ENCODE measurements at regions not wholly inside any gene's neighbourhood (a gene's known extent, or its start where the extent isn't known, plus 50 kb on each side); places are given as distances from the start of the nearest gene placed in this dataset.

DNA sequence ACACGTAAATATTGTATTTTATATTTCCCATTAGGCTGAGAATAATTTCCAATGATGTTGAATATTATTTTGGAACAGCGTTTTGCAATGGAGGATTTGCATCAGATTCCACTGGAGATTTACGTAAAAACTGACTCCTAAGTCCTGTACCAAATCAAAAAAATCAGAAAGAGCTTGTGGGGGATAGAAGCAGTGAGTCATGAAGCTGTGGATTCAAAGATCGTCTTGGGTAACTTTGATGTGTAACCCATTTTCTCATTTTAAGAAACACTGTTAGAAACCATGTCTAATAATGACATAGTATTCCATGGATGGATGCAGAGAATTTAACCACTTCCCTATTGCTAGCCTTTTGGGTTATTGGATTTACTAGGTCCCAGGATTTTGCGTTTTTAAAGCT, 158.6 kb downstream of the INHBA start:
- Histone ChIP-seq H3K27ac (ENCODE audit: low read depth, low read length) (no peak overlapping the region), H3K36me3 (ENCODE audit: control insufficient read depth, insufficient read depth, low read length) (no peaks in the 10 kb centered on the region), H3K9ac (ENCODE audit: low read length) (no peak overlapping the region), H3K4me1 (ENCODE audit: control insufficient read depth, insufficient read depth, low read length) (no peaks in the 10 kb centered on the region), H3K27me3 (ENCODE audit: control insufficient read depth, insufficient read depth, low read length) (no peaks in the 10 kb centered on the region), H3K4me3 (ENCODE audit: low read length) (no peak overlapping the region)

DNA sequence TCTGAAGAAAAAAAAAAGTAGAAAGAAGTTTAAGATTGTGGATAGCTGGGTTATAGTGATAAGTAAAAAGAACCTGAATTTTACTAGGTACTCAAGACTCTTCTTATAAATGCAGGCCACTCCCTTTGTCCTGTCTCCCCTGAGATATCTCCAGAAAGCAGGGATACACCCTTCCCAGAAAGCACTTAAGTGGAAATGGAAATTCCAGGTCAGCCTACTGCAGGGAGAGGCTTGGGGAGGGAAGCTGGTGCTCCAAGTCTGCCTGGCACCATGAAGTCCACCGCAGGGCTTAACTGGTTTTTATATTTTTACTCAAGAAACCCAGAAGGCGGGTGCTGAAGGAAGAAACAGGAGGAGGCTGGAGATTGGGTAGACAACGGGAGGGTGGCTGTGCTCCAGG, 162.3 kb downstream of the INHBA start:
- no peaks in the 10 kb centered on the region for H3K36me3 ChIP-seq (ENCODE audit: control insufficient read depth, insufficient read depth, low read length)
- H3K4me1 ChIP-seq (ENCODE audit: control insufficient read depth, insufficient read depth, low read length), result peaks cover 2% of the 10 kb centered on the region
- H3K9ac ChIP-seq (ENCODE audit: low read length), result no peak overlapping the region
- no peaks in the 10 kb centered on the region for H3K27me3 ChIP-seq (ENCODE audit: control insufficient read depth, insufficient read depth, low read length)
- H3K27ac ChIP-seq (ENCODE audit: low read depth, low read length), result no peak overlapping the region
- H3K4me3 ChIP-seq (ENCODE audit: low read length), result no peak overlapping the region

DNA sequence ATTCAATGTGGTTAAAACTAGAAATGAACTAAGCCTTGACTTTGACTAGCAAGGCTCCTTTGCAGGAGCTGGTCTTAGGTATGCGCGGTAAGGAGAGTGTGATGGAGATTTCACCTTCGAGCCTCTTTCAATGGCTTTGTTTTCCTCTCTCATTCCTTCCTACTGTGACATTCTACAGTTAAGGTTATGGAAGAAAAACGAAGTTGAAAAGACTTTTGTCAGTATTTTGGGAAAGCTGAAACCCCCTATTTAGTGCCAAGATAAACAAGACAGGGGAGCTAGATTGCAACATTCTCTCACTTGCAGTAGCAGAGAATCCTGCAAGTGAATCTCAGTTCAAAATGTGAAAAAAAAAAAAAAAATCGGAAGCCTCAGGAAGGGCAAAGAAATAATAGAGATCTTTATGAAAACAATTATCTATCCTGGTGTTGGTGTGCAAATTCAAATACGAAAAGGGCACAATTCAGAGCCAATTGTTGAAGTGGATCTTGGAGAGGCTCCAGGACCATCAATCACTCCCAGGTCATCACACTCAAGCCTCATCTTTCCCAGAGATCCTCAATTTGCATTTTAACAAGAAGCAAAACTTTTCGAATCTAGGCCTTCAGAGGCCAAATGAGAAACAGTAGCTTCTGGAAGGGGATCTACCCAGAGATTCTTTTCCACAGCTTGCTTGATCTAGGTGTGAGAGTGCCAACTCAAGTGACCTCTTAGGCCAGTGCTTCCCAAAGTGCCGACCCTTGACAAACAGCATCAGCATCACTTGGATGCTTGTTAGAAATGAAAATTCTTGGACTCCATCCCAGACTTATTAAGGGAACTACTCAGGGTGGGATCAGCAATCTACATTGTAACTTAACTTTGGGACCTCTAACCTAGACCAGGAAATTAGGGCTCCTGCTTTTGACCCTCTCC, 163.8 kb downstream of the INHBA start:
- H3K36me3 ChIP-seq (ENCODE audit: control insufficient read depth, insufficient read depth, low read length), result no peaks in the 10 kb centered on the region
- no peaks in the 10 kb centered on the region for H3K27me3 ChIP-seq (ENCODE audit: control insufficient read depth, insufficient read depth, low read length)
- no peak overlapping the region for H3K9ac ChIP-seq (ENCODE audit: low read length)
- H3K27ac ChIP-seq (ENCODE audit: low read depth, low read length), result no peak overlapping the region
- no peak overlapping the region for H3K4me3 ChIP-seq (ENCODE audit: low read length)
- H3K4me1 ChIP-seq (ENCODE audit: control insufficient read depth, insufficient read depth, low read length), result peaks cover 2% of the 10 kb centered on the region

DNA sequence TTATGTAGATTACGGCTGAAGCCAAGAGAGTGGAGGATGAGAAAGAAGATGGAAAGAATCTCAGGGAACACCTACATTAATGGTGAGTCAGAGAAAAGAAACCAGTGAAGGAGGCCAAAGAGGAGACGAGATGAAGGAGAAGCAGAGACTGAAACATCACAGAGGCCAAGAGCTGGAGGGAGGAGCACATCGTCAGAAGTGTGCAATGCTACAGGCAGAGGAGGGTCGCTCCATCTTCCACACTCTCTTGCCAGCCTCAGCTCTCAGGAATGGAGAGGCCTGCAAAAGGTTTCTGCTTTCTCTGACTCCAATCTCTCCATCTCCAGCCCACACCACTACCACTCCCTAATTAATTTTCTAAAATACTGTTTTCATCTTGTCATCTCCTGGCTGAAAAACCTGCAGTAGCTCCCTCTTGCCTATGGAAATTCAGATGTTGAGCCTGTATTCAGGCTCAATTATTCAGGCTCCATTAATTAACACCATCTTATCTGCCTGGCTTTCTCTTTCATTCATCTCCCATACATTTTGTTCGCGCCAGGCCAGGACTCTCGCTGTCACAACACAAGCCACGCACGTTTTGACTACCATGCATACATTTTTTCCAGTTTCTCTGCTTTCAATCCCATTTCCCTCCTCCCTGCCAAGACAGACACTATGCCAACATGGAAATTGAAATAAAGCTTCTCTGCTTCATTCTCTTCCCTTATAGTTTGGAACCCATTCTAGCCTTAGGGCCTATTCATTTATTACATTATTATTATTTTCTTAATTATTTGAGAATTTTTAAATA, 165.8 kb downstream of the INHBA start:
- H3K27ac ChIP-seq (ENCODE audit: low read depth, low read length), result no peak overlapping the region
- H3K4me1 ChIP-seq (ENCODE audit: control insufficient read depth, insufficient read depth, low read length), result peaks cover 2% of the 10 kb centered on the region
- no peaks in the 10 kb centered on the region for H3K27me3 ChIP-seq (ENCODE audit: control insufficient read depth, insufficient read depth, low read length)
- no peak overlapping the region for H3K4me3 ChIP-seq (ENCODE audit: low read length)
- no peaks in the 10 kb centered on the region for H3K36me3 ChIP-seq (ENCODE audit: control insufficient read depth, insufficient read depth, low read length)
- no peak overlapping the region for H3K9ac ChIP-seq (ENCODE audit: low read length)

DNA sequence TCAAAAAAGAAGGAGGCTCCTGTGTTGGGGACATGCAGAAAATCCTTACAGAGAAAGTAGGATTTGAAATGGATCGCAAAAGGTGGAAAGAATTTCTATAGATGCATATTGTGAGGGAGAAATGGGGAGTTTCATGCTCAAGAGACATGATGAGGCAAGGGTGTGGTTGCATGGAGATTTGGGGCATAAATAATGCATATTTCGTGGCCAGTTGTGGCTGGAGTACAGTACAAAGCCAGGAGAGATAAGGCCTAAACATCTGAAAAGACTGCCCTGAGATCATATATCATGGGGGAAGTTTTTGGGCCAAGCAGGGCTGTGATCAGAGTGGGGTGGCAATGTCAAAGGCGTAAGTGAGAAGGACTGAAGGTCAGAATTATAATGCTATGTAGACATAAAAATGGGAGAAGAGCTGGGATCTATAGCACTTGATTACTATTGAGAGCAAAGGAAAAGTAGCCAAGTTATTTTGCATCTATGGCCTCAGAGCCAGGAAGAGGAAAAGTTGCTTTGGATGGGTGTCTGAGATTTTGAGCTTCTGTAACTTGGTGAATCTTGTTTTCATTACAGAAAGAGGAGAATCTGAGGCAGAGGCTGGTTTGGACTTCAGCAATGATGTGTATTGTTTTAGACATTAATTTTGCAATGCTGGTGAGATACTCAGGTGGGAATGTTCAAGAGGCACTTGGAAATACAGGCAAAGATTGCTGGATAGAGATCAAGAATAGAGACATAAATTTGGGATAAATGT, 166.6 kb downstream of the INHBA start:
- Histone ChIP-seq H3K36me3 (ENCODE audit: control insufficient read depth, insufficient read depth, low read length) (no peaks in the 10 kb centered on the region), H3K4me3 (ENCODE audit: low read length) (no peak overlapping the region), H3K27ac (ENCODE audit: low read depth, low read length) (no peak overlapping the region), H3K9ac (ENCODE audit: low read length) (no peak overlapping the region), H3K27me3 (ENCODE audit: control insufficient read depth, insufficient read depth, low read length) (no peaks in the 10 kb centered on the region), H3K4me1 (ENCODE audit: control insufficient read depth, insufficient read depth, low read length) (peaks cover 2% of the 10 kb centered on the region)

DNA sequence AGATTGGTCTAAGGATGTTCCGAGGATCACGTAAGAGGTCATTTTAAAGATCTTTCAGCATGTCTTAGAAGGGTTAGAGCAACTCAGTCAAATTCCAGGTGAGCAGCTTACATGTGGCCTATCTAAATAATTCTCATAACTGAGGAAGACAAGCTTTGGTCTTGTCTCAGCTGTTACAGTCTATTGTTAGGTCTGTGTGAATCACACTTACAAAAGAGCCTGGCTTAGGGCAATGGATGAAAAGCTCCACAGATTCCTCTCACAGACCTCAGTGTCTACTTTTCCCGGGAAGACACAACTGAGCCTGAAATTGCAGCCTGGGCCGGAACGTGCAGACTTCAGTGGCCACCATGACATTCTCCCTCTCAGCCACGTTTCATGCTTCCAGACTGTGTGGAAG, 173.1 kb downstream of the INHBA start:
- Histone ChIP-seq H3K4me1 (ENCODE audit: control insufficient read depth, insufficient read depth, low read length) (no peaks in the 10 kb centered on the region), H3K9ac (ENCODE audit: low read length) (no peak overlapping the region), H3K27me3 (ENCODE audit: control insufficient read depth, insufficient read depth, low read length) (no peaks in the 10 kb centered on the region), H3K36me3 (ENCODE audit: control insufficient read depth, insufficient read depth, low read length) (no peaks in the 10 kb centered on the region), H3K4me3 (ENCODE audit: low read length) (no peak overlapping the region), H3K27ac (ENCODE audit: low read depth, low read length) (no peak overlapping the region)

DNA sequence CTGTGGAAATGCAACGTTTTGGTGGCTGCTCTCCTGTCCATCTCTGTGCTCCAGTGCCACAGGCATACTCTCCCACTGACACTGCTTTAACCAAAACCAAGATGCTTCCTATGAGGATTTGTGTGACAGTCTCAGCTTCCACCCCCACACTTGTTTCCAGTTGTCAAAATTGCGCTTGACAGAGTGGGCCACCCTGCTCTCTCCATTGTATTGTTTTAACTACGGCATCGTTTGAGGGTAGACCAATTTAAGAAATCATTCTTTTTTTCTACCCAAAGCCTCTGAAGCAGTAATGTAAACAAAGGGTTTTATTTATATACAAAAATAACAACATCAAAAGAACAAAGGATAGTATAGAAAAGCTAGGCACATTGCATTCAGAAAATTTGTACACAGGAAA, 178.0 kb downstream of the INHBA start:
- Histone ChIP-seq H3K27ac (ENCODE audit: low read depth, low read length) (no peak overlapping the region), H3K27me3 (ENCODE audit: control insufficient read depth, insufficient read depth, low read length) (no peaks in the 10 kb centered on the region), H3K36me3 (ENCODE audit: control insufficient read depth, insufficient read depth, low read length) (no peaks in the 10 kb centered on the region), H3K9ac (ENCODE audit: low read length) (no peak overlapping the region), H3K4me1 (ENCODE audit: control insufficient read depth, insufficient read depth, low read length) (no peaks in the 10 kb centered on the region), H3K4me3 (ENCODE audit: low read length) (no peak overlapping the region)

DNA sequence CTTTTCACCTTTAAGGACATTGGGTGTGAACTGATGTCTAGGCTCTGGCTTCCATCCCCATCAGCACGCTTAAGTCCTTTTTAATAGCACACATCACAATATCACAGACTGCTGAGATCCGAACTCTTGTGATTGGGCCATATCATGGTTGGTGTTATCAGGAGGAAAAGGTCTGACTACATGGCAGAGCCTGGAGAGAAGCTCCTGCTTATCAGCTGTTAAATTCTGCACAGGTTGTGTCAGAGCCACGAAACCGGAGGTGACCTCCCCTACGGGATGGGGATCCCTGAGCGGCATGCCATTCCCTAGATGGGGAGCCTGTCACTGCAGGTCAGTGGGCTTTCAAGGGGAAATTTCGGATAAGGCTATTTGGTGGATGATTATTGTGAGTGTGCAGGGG, 182.4 kb downstream of the INHBA start:
- H3K27me3 ChIP-seq (ENCODE audit: control insufficient read depth, insufficient read depth, low read length), result no peaks in the 10 kb centered on the region
- no peaks in the 10 kb centered on the region for H3K36me3 ChIP-seq (ENCODE audit: control insufficient read depth, insufficient read depth, low read length)
- no peak overlapping the region for H3K4me3 ChIP-seq (ENCODE audit: low read length)
- H3K9ac ChIP-seq (ENCODE audit: low read length), result no peak overlapping the region
- no peaks in the 10 kb centered on the region for H3K4me1 ChIP-seq (ENCODE audit: control insufficient read depth, insufficient read depth, low read length)
- H3K27ac ChIP-seq (ENCODE audit: low read depth, low read length), result no peak overlapping the region

DNA sequence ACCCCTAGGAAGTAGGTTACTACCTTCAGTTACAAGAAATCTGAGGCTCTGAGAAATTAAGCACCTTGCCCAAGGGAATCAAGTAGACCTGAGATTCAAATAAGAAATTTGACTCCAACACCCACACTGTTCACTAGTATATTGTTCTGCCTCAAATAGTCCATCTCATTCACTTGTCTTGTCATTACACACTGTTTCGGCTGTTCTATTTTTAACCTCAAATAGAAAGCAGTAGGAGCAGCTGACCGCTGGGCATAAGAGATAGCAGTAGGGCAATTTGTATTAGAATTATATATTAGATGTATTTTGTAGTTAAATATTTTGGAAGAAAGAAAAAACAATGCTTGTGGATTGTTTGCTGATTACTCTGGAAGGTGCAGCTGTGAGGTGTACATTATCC, 185.1 kb downstream of the INHBA start:
- Histone ChIP-seq H3K36me3 (ENCODE audit: control insufficient read depth, insufficient read depth, low read length) (no peaks in the 10 kb centered on the region), H3K4me3 (ENCODE audit: low read length) (no peak overlapping the region), H3K9ac (ENCODE audit: low read length) (no peak overlapping the region), H3K27me3 (ENCODE audit: control insufficient read depth, insufficient read depth, low read length) (no peaks in the 10 kb centered on the region), H3K4me1 (ENCODE audit: control insufficient read depth, insufficient read depth, low read length) (no peaks in the 10 kb centered on the region), H3K27ac (ENCODE audit: low read depth, low read length) (no peak overlapping the region)

DNA sequence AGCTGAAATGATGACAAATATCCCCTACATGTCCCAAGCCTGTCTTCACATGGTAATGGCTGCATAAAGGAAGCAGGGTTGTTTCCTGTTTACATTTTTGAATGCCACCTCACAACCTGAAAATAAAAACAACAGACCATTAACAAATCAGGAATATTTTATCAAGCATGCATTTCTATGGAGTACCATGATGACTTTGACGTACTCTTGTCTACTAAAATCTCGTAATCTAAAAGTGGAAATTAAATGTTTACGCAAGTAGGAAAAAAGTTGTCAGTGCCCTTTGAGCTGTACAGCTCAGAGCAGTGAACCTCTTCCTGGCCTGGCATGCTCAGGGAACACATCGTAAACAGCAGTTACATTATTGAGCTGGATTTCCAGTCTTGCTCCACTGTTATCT, 194.1 kb downstream of the INHBA start:
- no peak overlapping the region for H3K9ac ChIP-seq (ENCODE audit: low read length)
- H3K4me1 ChIP-seq (ENCODE audit: control insufficient read depth, insufficient read depth, low read length), result no peaks in the 10 kb centered on the region
- H3K4me3 ChIP-seq (ENCODE audit: low read length), result no peak overlapping the region
- no peak overlapping the region for H3K27ac ChIP-seq (ENCODE audit: low read depth, low read length)
- H3K27me3 ChIP-seq (ENCODE audit: control insufficient read depth, insufficient read depth, low read length), result no peaks in the 10 kb centered on the region
- H3K36me3 ChIP-seq (ENCODE audit: control insufficient read depth, insufficient read depth, low read length), result no peaks in the 10 kb centered on the region

DNA sequence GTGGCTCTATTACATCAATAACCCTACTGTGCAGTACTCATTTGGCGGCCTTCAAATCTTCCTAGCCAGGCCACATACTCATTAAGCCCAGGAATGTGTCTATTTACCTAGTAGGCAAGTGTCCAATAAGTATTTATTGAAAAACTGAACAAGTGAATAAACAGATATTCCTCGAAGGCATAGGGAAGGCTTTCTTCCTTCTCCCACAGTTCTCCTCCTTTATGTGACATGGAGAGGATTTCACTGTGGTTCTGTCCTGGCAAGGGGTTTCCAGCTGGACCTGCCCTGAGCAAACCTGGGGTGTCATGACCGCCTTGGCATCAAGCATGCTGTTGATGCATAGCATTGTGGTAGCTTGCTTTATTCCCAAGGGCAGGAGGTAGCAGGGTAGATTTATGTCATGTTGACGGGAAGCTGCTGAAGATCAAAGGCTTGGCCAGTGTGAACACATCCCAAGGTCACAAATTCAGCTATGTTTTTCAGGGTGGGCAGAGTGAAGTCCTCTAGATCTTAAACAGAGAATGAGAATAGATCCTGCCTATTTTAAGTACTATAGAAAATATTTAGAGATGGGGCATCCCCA, 195.1 kb downstream of the INHBA start:
- H3K4me3 ChIP-seq (ENCODE audit: low read length), result no peak overlapping the region
- no peak overlapping the region for H3K27ac ChIP-seq (ENCODE audit: low read depth, low read length)
- H3K36me3 ChIP-seq (ENCODE audit: control insufficient read depth, insufficient read depth, low read length), result no peaks in the 10 kb centered on the region
- no peak overlapping the region for H3K9ac ChIP-seq (ENCODE audit: low read length)
- no peaks in the 10 kb centered on the region for H3K4me1 ChIP-seq (ENCODE audit: control insufficient read depth, insufficient read depth, low read length)
- H3K27me3 ChIP-seq (ENCODE audit: control insufficient read depth, insufficient read depth, low read length), result no peaks in the 10 kb centered on the region

All from rectal smooth muscle tissue (tissue), 1 donor.